Activated CD4-positive, alpha-beta T cell treated with anti-CD3 and anti-CD28 coated beads, Interleukin-2, amount 10 ng/mL, durations not matched to agents 7 days and 5 days (primary cell): ENCODE measurements at regions not wholly inside any gene's neighbourhood (a gene's known extent, or its start where the extent isn't known, plus 50 kb on each side); places are given as distances from the start of the nearest gene placed in this dataset.
A peak's percentile ranks its signal among the peaks of the same experiment; 100 is the strongest.
"Not testable (repeated sequence)": the region's sequence is repeated elsewhere in the genome, so short reads cannot be mapped to it uniquely, and the experiment has no call there.

ENCODE experiments used
- CTCF ChIA-PET: fragments of 350-600 bp; sonication (Branson Sonifier 250); formaldehyde crosslinking; loops from one replicate; lab custom pipeline; 2021; ENCODE audit warnings: antibody characterized with exemption; lab: Charles Lee
- POLR2A ChIA-PET: fragments of 350-600 bp; sonication (Branson Sonifier 250); formaldehyde crosslinking; loops from one replicate; lab custom pipeline; 2021; ENCODE audit warnings: antibody characterized with exemption; lab: Charles Lee
- DNase-seq: peaks from one replicate; pipeline ENCODE4 v3.0.0-alpha.2; 2020
- H3K27ac Mint-ChIP-seq: one replicate; pipeline ENCODE4 v1.8.0; 2021; ENCODE audit warnings: mild to moderate bottlenecking, moderate library complexity, mixed read lengths
- H3K27me3 Mint-ChIP-seq: one replicate; pipeline ENCODE4 v1.8.0; 2021; ENCODE audit warnings: mixed read lengths
- H3K36me3 Mint-ChIP-seq: one replicate; pipeline ENCODE4 v1.8.0; 2021; ENCODE audit warnings: low read depth, mixed read lengths
- H3K4me1 Mint-ChIP-seq: one replicate; pipeline ENCODE4 v1.8.0; 2021; ENCODE audit warnings: mixed read lengths
- H3K4me3 Mint-ChIP-seq: one replicate; pipeline ENCODE4 v1.8.0; 2021; ENCODE audit warnings: mild to moderate bottlenecking, moderate library complexity, mixed read lengths
- H3K9me3 Mint-ChIP-seq: one replicate; pipeline ENCODE4 v1.8.0; 2021; ENCODE audit warnings: mixed read lengths

- POLR2A ChIA-PET: no interaction called here
- DNase-seq: no peak
- H3K4me1 Mint-ChIP-seq: peaks cover 21% of the 10 kb centered on the region
Measured at GRCh38 chr20:30286157-30286556, 971.3 kb upstream of the DEFB115 start.

GRCh38 chr20:30287459-30287858 lies 970.0 kb upstream of the DEFB115 start:
- H3K4me1 Mint-ChIP-seq: peaks cover 21% of the 10 kb centered on the region
- H3K27ac Mint-ChIP-seq, POLR2A ChIA-PET, H3K27me3 Mint-ChIP-seq, H3K9me3 Mint-ChIP-seq, CTCF ChIA-PET, H3K36me3 Mint-ChIP-seq, H3K4me3 Mint-ChIP-seq, DNase-seq: not testable (repeated sequence)

More at GRCh38 chr20:30286157-30286556, 971.3 kb upstream of the DEFB115 start:
- Mint-ChIP-seq H3K4me3 (no peak overlapping the region), H3K27ac (no peak overlapping the region), H3K9me3 (peaks cover 10% of the 10 kb centered on the region), H3K27me3 (no peaks in the 10 kb centered on the region), H3K36me3 (peaks cover 2% of the 10 kb centered on the region)
- CTCF ChIA-PET: no interaction called here

- no peak for DNase-seq
- H3K9me3 Mint-ChIP-seq: peaks cover 5% of the 10 kb centered on the region
- H3K36me3 Mint-ChIP-seq: no peaks in the 10 kb centered on the region
- peaks cover 15% of the 10 kb centered on the region for H3K4me1 Mint-ChIP-seq
- POLR2A ChIA-PET: no interaction called here
- H3K27me3 Mint-ChIP-seq: no peaks in the 10 kb centered on the region
- H3K27ac Mint-ChIP-seq: no peak overlapping the region
- H3K4me3 Mint-ChIP-seq: no peak overlapping the region
- CTCF ChIA-PET: no interaction called here
Measured at GRCh38 chr20:30288346-30288745, 969.1 kb upstream of the DEFB115 start.

GRCh38 chr20:30289049-30289448 lies 968.4 kb upstream of the DEFB115 start:
- Mint-ChIP-seq H3K27ac (peak overlapping the region; percentile 92), H3K4me1 (peaks cover 11% of the 10 kb centered on the region), H3K4me3 (peak overlapping the region; percentile 69)
- H3K9me3 Mint-ChIP-seq, CTCF ChIA-PET, POLR2A ChIA-PET, H3K36me3 Mint-ChIP-seq, DNase-seq, H3K27me3 Mint-ChIP-seq: not testable (repeated sequence)

- CTCF ChIA-PET, H3K36me3 Mint-ChIP-seq, H3K9me3 Mint-ChIP-seq, H3K27me3 Mint-ChIP-seq, DNase-seq, POLR2A ChIA-PET: not testable (repeated sequence)
- Mint-ChIP-seq H3K4me3 (peak overlapping the region; percentile 69), H3K27ac (peak overlapping the region; percentile 92), H3K4me1 (peaks cover 10% of the 10 kb centered on the region)
Measured at GRCh38 chr20:30289711-30290141, 967.7 kb upstream of the DEFB115 start.

- DNase-seq: peak; percentile 13
- H3K9me3 Mint-ChIP-seq, POLR2A ChIA-PET, H3K36me3 Mint-ChIP-seq, CTCF ChIA-PET, H3K27me3 Mint-ChIP-seq: not testable (repeated sequence)
- Mint-ChIP-seq H3K4me3 (peak overlapping the region; percentile 69), H3K27ac (peak overlapping the region; percentile 92), H3K4me1 (peaks cover 10% of the 10 kb centered on the region)
Measured at GRCh38 chr20:30290361-30291063, 967.0 kb upstream of the DEFB115 start.

- H3K27me3 Mint-ChIP-seq, CTCF ChIA-PET, H3K27ac Mint-ChIP-seq, H3K9me3 Mint-ChIP-seq, H3K36me3 Mint-ChIP-seq, POLR2A ChIA-PET, DNase-seq: not testable (repeated sequence)
- H3K4me1 Mint-ChIP-seq: peaks cover 10% of the 10 kb centered on the region
- H3K4me3 Mint-ChIP-seq: peak overlapping the region; percentile 42
Measured at GRCh38 chr20:30291064-30291379, 966.4 kb upstream of the DEFB115 start.

GRCh38 chr20:30291686-30292085 lies 965.8 kb upstream of the DEFB115 start:
- H3K4me1 Mint-ChIP-seq: peaks cover 10% of the 10 kb centered on the region
- H3K27me3 Mint-ChIP-seq, DNase-seq, H3K9me3 Mint-ChIP-seq, CTCF ChIA-PET, H3K27ac Mint-ChIP-seq, POLR2A ChIA-PET, H3K4me3 Mint-ChIP-seq, H3K36me3 Mint-ChIP-seq: not testable (repeated sequence)

- H3K4me1 Mint-ChIP-seq, POLR2A ChIA-PET, H3K36me3 Mint-ChIP-seq: not testable (repeated sequence)
Measured at GRCh38 chr20:30295396-30295795, 962.1 kb upstream of the DEFB115 start.

GRCh38 chr20:30295967-30296366 lies 961.5 kb upstream of the DEFB115 start:
- DNase-seq, CTCF ChIA-PET, POLR2A ChIA-PET, H3K4me3 Mint-ChIP-seq, H3K9me3 Mint-ChIP-seq, H3K27me3 Mint-ChIP-seq, H3K27ac Mint-ChIP-seq, H3K4me1 Mint-ChIP-seq, H3K36me3 Mint-ChIP-seq: not testable (repeated sequence)

More at GRCh38 chr20:30295396-30295795, 962.1 kb upstream of the DEFB115 start:
- DNase-seq, H3K27me3 Mint-ChIP-seq, CTCF ChIA-PET, H3K9me3 Mint-ChIP-seq, H3K4me3 Mint-ChIP-seq, H3K27ac Mint-ChIP-seq: not testable (repeated sequence)

- H3K4me3 Mint-ChIP-seq, DNase-seq, H3K36me3 Mint-ChIP-seq, CTCF ChIA-PET, H3K4me1 Mint-ChIP-seq, H3K27ac Mint-ChIP-seq, H3K27me3 Mint-ChIP-seq, H3K9me3 Mint-ChIP-seq, POLR2A ChIA-PET: not testable (repeated sequence)
Measured at GRCh38 chr20:30297878-30298595, 959.4 kb upstream of the DEFB115 start.

- H3K4me1 Mint-ChIP-seq, H3K4me3 Mint-ChIP-seq, POLR2A ChIA-PET, H3K9me3 Mint-ChIP-seq, H3K27ac Mint-ChIP-seq, H3K36me3 Mint-ChIP-seq, DNase-seq, CTCF ChIA-PET, H3K27me3 Mint-ChIP-seq: not testable (repeated sequence)
Measured at GRCh38 chr20:30300220-30300642, 957.2 kb upstream of the DEFB115 start.

GRCh38 chr20:30302786-30303185 lies 954.7 kb upstream of the DEFB115 start:
- DNase-seq, H3K4me3 Mint-ChIP-seq, H3K9me3 Mint-ChIP-seq, H3K27me3 Mint-ChIP-seq, CTCF ChIA-PET, H3K4me1 Mint-ChIP-seq, H3K36me3 Mint-ChIP-seq, POLR2A ChIA-PET: not testable (repeated sequence)
- H3K27ac Mint-ChIP-seq: peak overlapping the region; percentile 25
